ENCODE measurements at regions not wholly inside any gene's neighbourhood (a gene's known extent, or its start where the extent isn't known, plus 50 kb on each side); places are given as distances from the start of the nearest gene placed in this dataset.

- DNase-seq: no peak
These were observed 687.7 kb downstream of the TRAM1L1 start for GRCh38 chr4:116397714-116398113.

- no peak for DNase-seq
These were observed 688.1 kb downstream of the TRAM1L1 start for GRCh38 chr4:116397291-116397690.

- no peak for DNase-seq
These were observed 690.0 kb downstream of the TRAM1L1 start for GRCh38 chr4:116395408-116395807.

- no peak for DNase-seq
These were observed 694.4 kb downstream of the TRAM1L1 start for GRCh38 chr4:116391020-116391419.

- no peak for DNase-seq
These were observed 696.2 kb downstream of the TRAM1L1 start for GRCh38 chr4:116389139-116389538.

- DNase-seq: no peak
These were observed 697.4 kb downstream of the TRAM1L1 start for GRCh38 chr4:116387937-116388474.

GRCh38 chr4:116386856-116387255 lies 698.5 kb downstream of the TRAM1L1 start:
- DNase-seq: no peak

GRCh38 chr4:116385583-116385982 lies 699.8 kb downstream of the TRAM1L1 start:
- no peak for DNase-seq

GRCh38 chr4:116374815-116375214 lies 710.6 kb downstream of the TRAM1L1 start:
- no peak for DNase-seq

- DNase-seq: no peak
These were observed 722.8 kb downstream of the TRAM1L1 start for GRCh38 chr4:116362583-116362982.

GRCh38 chr4:116361790-116362189 lies 723.6 kb downstream of the TRAM1L1 start:
- DNase-seq: no peak

- DNase-seq: peak; percentile 20
These were observed 726.6 kb downstream of the TRAM1L1 start for GRCh38 chr4:116358633-116359222.

GRCh38 chr4:116357758-116358157 lies 727.6 kb downstream of the TRAM1L1 start:
- no peak for DNase-seq

- no peak for DNase-seq
These were observed 738.6 kb downstream of the TRAM1L1 start for GRCh38 chr4:116346750-116347149.

- DNase-seq: no peak
These were observed 741.6 kb downstream of the TRAM1L1 start for GRCh38 chr4:116343809-116344208.

- DNase-seq: no peak
These were observed 743.2 kb downstream of the TRAM1L1 start for GRCh38 chr4:116342143-116342542.

GRCh38 chr4:116332508-116332907 lies 752.9 kb downstream of the TRAM1L1 start:
- no peak for DNase-seq

GRCh38 chr4:116328261-116328860 lies 757.0 kb downstream of the TRAM1L1 start:
- DNase-seq: no peak

GRCh38 chr4:116323606-116324005 lies 761.8 kb downstream of the TRAM1L1 start:
- no peak for DNase-seq

- DNase-seq: no peak
These were observed 763.9 kb downstream of the TRAM1L1 start for GRCh38 chr4:116321471-116321870.

GRCh38 chr4:116320859-116321258 lies 764.5 kb downstream of the TRAM1L1 start:
- DNase-seq: no peak

- no peak for DNase-seq
These were observed 781.6 kb downstream of the TRAM1L1 start for GRCh38 chr4:116303736-116304188.

- no peak for DNase-seq
These were observed 782.2 kb downstream of the TRAM1L1 start for GRCh38 chr4:116302990-116303735.

GRCh38 chr4:116275006-116275405 lies 810.4 kb downstream of the TRAM1L1 start:
- no peak for DNase-seq

All from activated gamma-delta T cell treated with Interleukin-2 at 50 U/mL for 16 hours (primary cell).